Endometrium (tissue), 2 donors: ENCODE measurements at regions not wholly inside any gene's neighbourhood (a gene's known extent, or its start where the extent isn't known, plus 50 kb on each side); places are given as distances from the start of the nearest gene placed in this dataset.

Source experiments
- FAIRE-seq: peaks from 2 replicates; lab custom pipeline; 2012; peaks lifted over from hg19 to GRCh38; lab: Jason Lieb, UNC
- donor health status: control.
- donor health status: control.

GRCh38 chr2:183214680-183215079 is 90.4 kb downstream of the NUP35 start:
- FAIRE-seq: no peak

- no peak for FAIRE-seq
Observed at GRCh38 chr2:183215917-183216316, 91.7 kb downstream of the NUP35 start.

GRCh38 chr2:183219888-183220287 is 95.6 kb downstream of the NUP35 start:
- FAIRE-seq: no peak

- no peak for FAIRE-seq
Observed at GRCh38 chr2:183222751-183223150, 98.5 kb downstream of the NUP35 start.

GRCh38 chr2:183224948-183225347 is 100.7 kb downstream of the NUP35 start:
- FAIRE-seq: no peak

- no peak for FAIRE-seq
Observed at GRCh38 chr2:183227176-183227575, 102.9 kb downstream of the NUP35 start.

- FAIRE-seq: no peak
Observed at GRCh38 chr2:183229386-183229785, 105.1 kb downstream of the NUP35 start.

GRCh38 chr2:183232161-183232865 is 108.1 kb downstream of the NUP35 start:
- no peak for FAIRE-seq

- FAIRE-seq: no peak
Observed at GRCh38 chr2:183242937-183243336, 118.7 kb downstream of the NUP35 start.

- no peak for FAIRE-seq
Observed at GRCh38 chr2:183243758-183244157, 119.5 kb downstream of the NUP35 start.

- FAIRE-seq: no peak
Observed at GRCh38 chr2:183244300-183244844, 120.1 kb downstream of the NUP35 start.

GRCh38 chr2:183248866-183249567 is 124.8 kb downstream of the NUP35 start:
- FAIRE-seq: peak; percentile 87

GRCh38 chr2:183250061-183250460 is 125.8 kb downstream of the NUP35 start:
- FAIRE-seq: no peak

- FAIRE-seq: no peak
Observed at GRCh38 chr2:183250472-183250871, 126.2 kb downstream of the NUP35 start.

- no peak for FAIRE-seq
Observed at GRCh38 chr2:183253441-183254130, 129.3 kb downstream of the NUP35 start.

- no peak for FAIRE-seq
Observed at GRCh38 chr2:183255411-183255810, 131.2 kb downstream of the NUP35 start.

GRCh38 chr2:183259921-183260320 is 135.7 kb downstream of the NUP35 start:
- FAIRE-seq: no peak

GRCh38 chr2:183260527-183260926 is 136.3 kb downstream of the NUP35 start:
- FAIRE-seq: no peak

- no peak for FAIRE-seq
Observed at GRCh38 chr2:183264890-183265535, 140.8 kb downstream of the NUP35 start.

GRCh38 chr2:183267148-183267827 is 143.0 kb downstream of the NUP35 start:
- no peak for FAIRE-seq

- FAIRE-seq: no peak
Observed at GRCh38 chr2:183269956-183270355, 145.7 kb downstream of the NUP35 start.

- FAIRE-seq: no peak
Observed at GRCh38 chr2:183283209-183283608, 159.0 kb downstream of the NUP35 start.
